Skeletal muscle cell (primary cell): ENCODE measurements at regions not wholly inside any gene's neighbourhood (a gene's known extent, or its start where the extent isn't known, plus 50 kb on each side); places are given as distances from the start of the nearest gene placed in this dataset.
"Not testable (repeated sequence)": the region's sequence is repeated elsewhere in the genome, so short reads cannot be mapped to it uniquely, and the experiment has no call there.

ENCODE experiments used
- DNase-seq: peaks from one replicate; pipeline ENCODE4 v3.0.0-alpha.2; 2010; ENCODE audit warnings: low read depth
- H3K4me3 ChIP-seq: 2 replicates; pipeline ENCODE4 v1.5.1; 2011; ENCODE audit warnings: low read depth, mild to moderate bottlenecking, control low read depth, low read length, moderate library complexity

- DNase-seq = no peak
- no peak overlapping the region for H3K4me3 ChIP-seq
Measured at GRCh38 chr14:28820677-28821076, 54.1 kb downstream of the FOXG1 start.

- no peak overlapping the region for H3K4me3 ChIP-seq
- no peak for DNase-seq
Measured at GRCh38 chr14:28821993-28822392, 55.4 kb downstream of the FOXG1 start.

GRCh38 chr14:28823245-28823644 lies 56.7 kb downstream of the FOXG1 start:
- H3K4me3 ChIP-seq = no peak overlapping the region
- no peak for DNase-seq

GRCh38 chr14:28830115-28830534 lies 63.5 kb downstream of the FOXG1 start:
- no peak overlapping the region for H3K4me3 ChIP-seq
- no peak for DNase-seq

DNA sequence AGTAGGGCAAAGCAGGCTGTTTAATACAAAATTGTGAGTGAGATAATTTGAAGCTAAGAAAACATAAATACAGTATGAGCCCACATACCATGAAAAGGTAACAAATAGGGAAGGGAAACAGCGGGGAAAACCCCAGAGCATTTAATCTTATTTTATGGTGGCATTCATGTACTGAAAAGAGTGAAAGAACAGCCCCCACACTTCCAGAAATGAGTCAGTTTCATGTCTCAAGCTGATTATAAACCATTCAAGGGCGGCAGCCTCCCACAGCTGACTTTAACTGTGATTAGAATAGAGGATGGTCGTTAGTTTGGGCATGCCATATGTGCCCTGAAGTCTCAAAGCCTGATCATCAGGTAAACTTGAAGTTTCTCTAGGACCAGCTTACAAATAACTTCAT lies 64.5 kb downstream of the FOXG1 start:
- DNase-seq = no peak
- no peak overlapping the region for H3K4me3 ChIP-seq

DNA sequence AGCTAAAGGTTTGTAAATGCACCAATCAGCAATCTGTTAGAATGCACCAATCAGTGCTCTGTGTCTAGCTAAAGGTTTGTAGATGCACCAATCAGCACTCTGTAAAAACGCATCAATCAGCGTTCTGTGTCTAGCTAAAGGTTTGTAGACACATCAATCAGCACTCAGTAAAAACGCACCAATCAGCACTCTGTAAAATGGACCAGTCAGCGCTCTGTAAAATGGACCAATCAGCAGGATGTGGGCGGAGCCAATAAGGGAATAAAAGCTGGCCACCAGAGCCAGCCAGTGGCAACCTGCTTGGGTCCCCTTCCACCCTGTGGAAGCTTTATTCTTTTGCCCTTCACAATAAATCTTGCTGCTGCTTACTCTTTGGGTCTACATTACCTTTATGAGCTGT lies 76.0 kb downstream of the FOXG1 start:
- not testable (repeated sequence) for DNase-seq, H3K4me3 ChIP-seq

DNA sequence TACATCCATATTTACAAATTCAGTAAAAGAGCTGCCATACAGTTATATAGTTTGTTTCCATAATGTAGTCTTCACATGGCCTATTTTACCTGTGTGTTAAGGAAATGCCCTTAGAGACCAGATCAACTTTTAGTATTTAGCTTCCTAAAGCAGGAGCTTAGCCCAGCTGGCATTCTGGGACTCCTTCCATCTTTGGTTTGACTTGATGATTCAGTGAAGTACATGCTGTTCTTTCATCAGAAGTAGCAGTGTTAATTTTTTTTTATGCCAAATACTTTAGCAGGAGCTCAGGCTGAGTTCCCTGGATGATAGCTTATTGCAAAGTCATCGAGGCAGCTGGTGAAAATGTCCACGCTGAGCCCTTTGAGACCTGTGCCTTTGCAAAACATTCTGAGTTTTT lies 101.0 kb downstream of the FOXG1 start:
- no peak overlapping the region for H3K4me3 ChIP-seq
- peak; percentile 70 for DNase-seq

DNA sequence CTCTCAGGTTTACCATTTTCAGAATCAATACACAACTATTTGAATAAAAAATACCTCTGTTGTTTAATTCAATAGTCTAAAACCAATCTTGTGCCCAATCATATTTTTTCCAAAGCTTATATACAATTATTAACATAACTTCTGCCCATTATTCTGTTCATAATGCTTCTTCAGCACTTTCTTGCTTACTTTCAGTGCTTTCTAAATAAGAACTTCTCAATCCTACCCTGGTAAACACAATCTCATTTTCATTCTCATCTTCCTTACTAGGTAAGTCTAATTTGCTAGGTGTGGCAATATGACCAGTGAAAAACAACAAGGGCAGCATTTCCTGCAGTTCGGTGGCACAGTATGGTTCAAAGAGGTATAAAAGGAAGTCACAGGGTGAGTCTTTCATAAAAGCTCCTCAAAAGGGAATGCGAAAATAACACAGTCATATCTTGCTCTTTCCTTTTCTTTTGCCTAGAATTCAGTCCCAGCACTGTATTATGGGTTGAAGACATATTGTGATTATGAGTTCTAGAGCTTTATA lies 103.5 kb downstream of the FOXG1 start:
- H3K4me3 ChIP-seq = no peak overlapping the region
- DNase-seq = no peak

GRCh38 chr14:28875934-28876571 lies 109.5 kb downstream of the FOXG1 start:
- H3K4me3 ChIP-seq = no peak overlapping the region
- no peak for DNase-seq

- no peak overlapping the region for H3K4me3 ChIP-seq
- no peak for DNase-seq
Measured at GRCh38 chr14:28876572-28876945, 110.0 kb downstream of the FOXG1 start.

GRCh38 chr14:28877923-28878322 lies 111.3 kb downstream of the FOXG1 start:
- H3K4me3 ChIP-seq = no peak overlapping the region
- DNase-seq = no peak

- no peak for DNase-seq
Measured at GRCh38 chr14:28879573-28879996, 113.0 kb downstream of the FOXG1 start.

DNA sequence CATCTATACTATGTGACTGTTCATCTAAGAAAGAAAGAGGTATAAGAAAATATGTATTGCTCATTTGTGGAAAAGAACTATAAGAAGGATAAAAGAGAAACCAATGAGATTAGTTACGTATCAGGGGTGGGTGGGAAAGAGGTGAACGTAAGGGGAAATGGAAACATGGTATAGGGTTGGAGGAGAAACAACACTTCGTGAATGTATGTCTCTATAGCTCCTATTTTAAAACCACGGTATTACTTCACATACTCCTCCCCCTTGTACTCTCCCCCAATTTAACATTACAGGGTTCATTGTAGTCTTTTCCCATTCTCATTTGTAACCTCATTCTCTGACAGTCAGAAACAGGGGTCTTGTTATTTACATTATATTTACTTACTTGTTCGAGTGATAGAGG lies 120.4 kb downstream of the FOXG1 start:
- no peak for DNase-seq
- no peak overlapping the region for H3K4me3 ChIP-seq

More at GRCh38 chr14:28879573-28879996, 113.0 kb downstream of the FOXG1 start:
- no peak overlapping the region for H3K4me3 ChIP-seq

GRCh38 chr14:28895389-28895788 lies 128.8 kb downstream of the FOXG1 start:
- no peak overlapping the region for H3K4me3 ChIP-seq
- DNase-seq = no peak

DNA sequence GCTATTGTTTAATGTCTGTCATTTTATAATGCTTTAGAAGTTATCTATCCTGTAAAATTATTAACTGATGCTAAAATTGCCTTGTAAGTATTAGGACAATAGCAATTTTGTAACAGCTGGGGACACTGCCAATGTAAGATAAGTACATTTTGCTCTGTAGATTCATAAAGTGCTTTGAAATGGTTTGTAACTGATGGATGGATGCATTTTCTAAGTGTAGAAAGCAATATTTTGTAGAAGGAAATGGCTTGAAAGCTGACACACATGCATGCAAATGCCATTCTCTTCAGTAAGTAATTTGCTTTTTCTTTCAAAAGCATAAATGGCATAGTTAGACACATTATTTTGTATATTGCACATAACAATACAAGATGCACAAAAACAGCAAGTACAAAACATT lies 129.8 kb downstream of the FOXG1 start:
- no peak overlapping the region for H3K4me3 ChIP-seq
- DNase-seq = no peak

DNA sequence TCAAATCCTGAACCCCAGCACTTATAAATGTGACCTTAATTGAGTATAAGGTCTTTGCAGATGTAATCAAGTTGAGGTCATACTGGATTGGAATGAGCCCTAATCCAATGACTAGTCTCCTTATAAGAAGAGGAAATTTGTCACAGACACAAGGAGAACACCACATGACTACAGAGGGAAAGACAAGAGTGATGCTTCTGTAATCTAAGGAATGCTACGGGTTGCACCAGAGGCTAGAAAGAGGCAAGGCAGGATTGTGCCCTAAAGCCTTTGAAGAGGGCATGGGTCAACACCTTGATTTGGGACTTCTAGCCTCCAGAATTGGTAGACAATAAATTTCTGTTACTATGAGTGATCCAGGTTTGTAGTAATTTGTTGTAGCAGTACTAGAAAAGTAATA lies 135.0 kb downstream of the FOXG1 start:
- H3K4me3 ChIP-seq = no peak overlapping the region
- DNase-seq = no peak

- no peak overlapping the region for H3K4me3 ChIP-seq
- no peak for DNase-seq
Measured at GRCh38 chr14:28902930-28903329, 136.3 kb downstream of the FOXG1 start.

DNA sequence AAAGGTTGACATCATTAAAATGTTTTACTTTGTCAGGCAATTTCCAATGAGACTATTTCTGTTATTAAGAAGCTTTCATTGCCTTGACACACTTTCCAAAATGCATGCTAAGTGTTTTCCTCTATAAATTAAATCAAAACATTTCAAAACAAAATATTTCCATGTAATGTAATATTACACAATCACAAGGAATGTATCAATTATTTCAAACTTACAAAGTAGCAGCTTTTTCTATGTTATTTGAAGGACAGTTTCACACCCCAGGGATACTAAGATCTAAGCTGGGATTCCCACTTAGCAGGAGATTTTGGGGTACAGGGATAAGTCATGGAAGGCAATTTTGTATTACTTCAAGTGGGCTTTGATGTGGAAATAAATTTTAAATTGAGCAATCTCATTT lies 144.9 kb downstream of the FOXG1 start:
- no peak overlapping the region for H3K4me3 ChIP-seq

DNA sequence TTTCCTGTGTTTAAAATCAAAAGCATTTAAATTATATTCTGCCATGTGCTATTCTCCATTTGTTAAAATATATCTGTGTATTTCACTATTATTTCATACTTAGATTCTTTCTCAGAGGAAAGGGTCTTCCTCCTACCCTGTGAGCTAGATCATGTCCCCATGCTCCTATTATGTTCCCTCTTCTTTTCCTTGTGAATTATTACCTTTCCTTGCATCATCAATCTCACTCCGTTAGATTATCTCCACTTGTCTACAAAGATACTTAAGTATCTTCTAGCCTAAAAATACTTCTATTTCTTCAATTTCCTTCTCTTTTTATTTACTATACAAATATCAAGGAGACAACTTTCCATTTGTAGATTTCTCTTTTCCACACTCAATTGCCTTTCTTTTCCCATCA lies 146.5 kb downstream of the FOXG1 start:
- no peak for DNase-seq

More for the DNA sequence above, 144.9 kb downstream of the FOXG1 start:
- DNase-seq = no peak

GRCh38 chr14:28926122-28926521 lies 159.5 kb downstream of the FOXG1 start:
- no peak overlapping the region for H3K4me3 ChIP-seq

More for the DNA sequence above, 146.5 kb downstream of the FOXG1 start:
- no peak overlapping the region for H3K4me3 ChIP-seq

DNA sequence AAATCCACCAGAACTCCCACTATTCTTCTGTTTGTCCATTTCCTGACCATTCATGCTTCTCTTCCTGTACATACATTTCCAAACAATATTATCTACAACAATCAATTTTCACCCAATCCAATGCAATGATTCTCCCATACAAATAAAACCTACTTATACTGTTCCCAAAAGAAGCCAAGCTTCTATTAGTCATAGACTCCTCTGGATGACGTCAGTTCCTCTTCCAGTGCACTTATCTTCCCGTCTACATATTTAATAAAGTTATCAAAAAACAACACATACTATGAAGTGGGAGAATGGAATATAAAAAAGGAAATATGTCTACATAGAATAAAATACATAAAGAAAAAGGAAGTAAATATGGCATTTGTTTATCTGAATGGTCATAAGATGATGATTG lies 165.4 kb downstream of the FOXG1 start:
- H3K4me3 ChIP-seq = no peak overlapping the region
- no peak for DNase-seq

More at GRCh38 chr14:28926122-28926521, 159.5 kb downstream of the FOXG1 start:
- DNase-seq = no peak
